HCT116 (cell line): ENCODE measurements at regions not wholly inside any gene's neighbourhood (a gene's known extent, or its start where the extent isn't known, plus 50 kb on each side); places are given as distances from the start of the nearest gene placed in this dataset.

Experiments
- ATAC-seq: fragments of 200-7000 bp; cut with Tn5 transposase; 2 replicates; pipeline ENCODE4 v1.9.1; 2020; ENCODE audit warnings: mild to moderate bottlenecking, moderate library complexity
- BruUV-seq: library from RNA; stranded (reverse); fragments of 400-500 nt; replicated peaks from 2 replicates; lab custom pipeline; 2021; lab: Mats Ljungman, UMichigan
- CTCF ChIA-PET: fragments of 300-600 bp; sonication (Branson Sonifier 250); formaldehyde crosslinking; loops from one replicate; lab custom pipeline; 2021; ENCODE audit warnings: antibody characterized with exemption; lab: Charles Lee
- POLR2A ChIA-PET: fragments of 300-600, 350-600 bp; sonication (Branson Sonifier 250); formaldehyde crosslinking; loops from one replicate; lab custom pipeline; 2021; ENCODE audit warnings: antibody characterized with exemption; lab: Charles Lee
- RAD21 ChIA-PET, 2 experiments: fragments of 300-600 bp; sonication (Branson Sonifier 250); formaldehyde crosslinking; loops; one replicate each; lab custom pipeline; 2023; ENCODE audit warnings: low total read pairs in 2 of 2; ENCODE audit not compliant: uncharacterized antibody in 2 of 2, unreplicated experiment in 2 of 2, low non-redundant PET in 1 of 2; lab: Charles Lee
- DNase-seq: peaks from one replicate; pipeline ENCODE4 v3.0.0-alpha.2; 2010; ENCODE audit warnings: low read depth, low spot score
- H2AFZ ChIP-seq: fragments of 200-600 bp; shearing (Covaris generic), sonication (generic); 2 replicates; pipeline ENCODE4 v1.6.1; 2017; ENCODE audit warnings: low read depth, mixed run types, mixed read lengths, antibody characterized with exemption, low read length; ENCODE audit not compliant: poor library complexity, severe bottlenecking
- H3K27ac ChIP-seq: 2 replicates; pipeline ENCODE4 v1.5.1; 2012; ENCODE audit warnings: low read depth, low read length
- H3K27me3 ChIP-seq: fragments of 200-600 bp; sonication (generic); 2 replicates; pipeline ENCODE4 v1.6.1; 2016; ENCODE audit warnings: mixed run types, low read length, mixed read lengths; ENCODE audit not compliant: insufficient read depth
- H3K36me3 ChIP-seq, 2 experiments: fragments of 200-500 bp in 1 of 2; fragments of 200-600 bp in 1 of 2; sonication (Bioruptor generic) in 1 of 2; sonication (generic) in 1 of 2; 2 replicates each; pipeline versions ENCODE4 v1.5.1 to v1.6.1; 2014 to 2016; ENCODE audit warnings: low read length in 2 of 2, inconsistent platforms in 1 of 2, mixed read lengths in 1 of 2, mixed run types in 1 of 2; ENCODE audit not compliant: insufficient read depth in 2 of 2, control insufficient read depth in 1 of 2
- H3K4me1 ChIP-seq, 2 experiments: fragments of 200-600 bp in 1 of 2; sonication (generic) in 1 of 2; 2 replicates each; pipeline versions ENCODE4 v1.5.1 to v1.6.1; 2012 to 2017; ENCODE audit warnings: low read length in 2 of 2, inconsistent platforms in 1 of 2, mild to moderate bottlenecking in 1 of 2, mixed read lengths in 1 of 2, mixed run types in 1 of 2, moderate library complexity in 1 of 2; ENCODE audit not compliant: insufficient read depth in 2 of 2, control insufficient read depth in 1 of 2
- H3K4me2 ChIP-seq: fragments of 200-600 bp; sonication (generic); 2 replicates; pipeline ENCODE4 v1.6.1; 2017; ENCODE audit warnings: mixed run types, low read length, mixed read lengths
- H3K4me3 ChIP-seq, 2 experiments: fragments of 200-600 bp in 1 of 2; sonication (generic) in 1 of 2; replicated peaks in 1 of 2; 2 replicates each; pipeline ENCODE4 v1.5.1; 2011 to 2016; ENCODE audit warnings: low read length in 2 of 2, control low read depth in 1 of 2, low read depth in 1 of 2, mild to moderate bottlenecking in 1 of 2, mixed read lengths in 1 of 2, mixed run types in 1 of 2
- H3K79me2 ChIP-seq: fragments of 200-600 bp; sonication (generic); 2 replicates; pipeline ENCODE4 v1.6.1; 2017; ENCODE audit warnings: mild to moderate bottlenecking, mixed run types, low read length, moderate library complexity, mixed read lengths; ENCODE audit not compliant: insufficient read depth
- H3K9ac ChIP-seq: fragments of 200-600 bp; sonication (generic); 2 replicates; pipeline ENCODE4 v1.6.1; 2016; ENCODE audit warnings: low read length, mixed read lengths
- H3K9me2 ChIP-seq: fragments of 200-600 bp; sonication (generic), shearing (Covaris generic); 2 replicates; pipeline ENCODE4 v1.6.1; 2017; ENCODE audit warnings: mixed run types, mild to moderate bottlenecking, moderate library complexity; ENCODE audit not compliant: insufficient read depth
- H3K9me3 ChIP-seq, 2 experiments: fragments of 200-500 bp in 1 of 2; fragments of 200-600 bp in 1 of 2; sonication (Bioruptor generic) in 1 of 2; sonication (generic) in 1 of 2; 2 replicates each; pipeline ENCODE4 v1.6.1; 2014 to 2017; ENCODE audit warnings: low read length in 2 of 2, mixed read lengths in 2 of 2, inconsistent platforms in 1 of 2, low read depth in 1 of 2, mild to moderate bottlenecking in 1 of 2, mixed run types in 1 of 2, moderate library complexity in 1 of 2; ENCODE audit not compliant: control insufficient read depth in 1 of 2, insufficient read depth in 1 of 2
- H4K20me1 ChIP-seq: fragments of 200-600 bp; sonication (generic), shearing (Covaris generic); 2 replicates; pipeline ENCODE4 v1.6.1; 2017; ENCODE audit warnings: mixed run types, mild to moderate bottlenecking, moderate library complexity; ENCODE audit not compliant: insufficient read depth
- CBX3 ChIP-seq: IDR thresholded peaks from 2 replicates; pipeline ENCODE4 v1.6.1; 2012; ENCODE audit warnings: low read depth
- CEBPB ChIP-seq: IDR thresholded peaks from 2 replicates; pipeline ENCODE4 v1.6.1; 2012; ENCODE audit warnings: low read depth
- EGR1 ChIP-seq: IDR thresholded peaks from 2 replicates; pipeline ENCODE4 v1.6.1; 2012; ENCODE audit warnings: low read depth
- EZH2phosphoT487 ChIP-seq: fragments of 200-600 bp; IDR thresholded peaks from 2 replicates; pipeline ENCODE4 v1.6.1; 2018; ENCODE audit warnings: antibody characterized with exemption, borderline replicate concordance
- FOSL1 ChIP-seq: IDR thresholded peaks from 2 replicates; pipeline ENCODE4 v1.6.1; 2012; ENCODE audit warnings: low read depth
- SP1 ChIP-seq: IDR thresholded peaks from 2 replicates; pipeline ENCODE4 v1.6.1; 2012; ENCODE audit warnings: low read depth
- intact Hi-C: fragments of 100-400 bp; cut with micrococcal nuclease; formaldehyde crosslinking; loops from 2 replicates; pipeline ENCODE4 v1.10.0; 2022

DNA sequence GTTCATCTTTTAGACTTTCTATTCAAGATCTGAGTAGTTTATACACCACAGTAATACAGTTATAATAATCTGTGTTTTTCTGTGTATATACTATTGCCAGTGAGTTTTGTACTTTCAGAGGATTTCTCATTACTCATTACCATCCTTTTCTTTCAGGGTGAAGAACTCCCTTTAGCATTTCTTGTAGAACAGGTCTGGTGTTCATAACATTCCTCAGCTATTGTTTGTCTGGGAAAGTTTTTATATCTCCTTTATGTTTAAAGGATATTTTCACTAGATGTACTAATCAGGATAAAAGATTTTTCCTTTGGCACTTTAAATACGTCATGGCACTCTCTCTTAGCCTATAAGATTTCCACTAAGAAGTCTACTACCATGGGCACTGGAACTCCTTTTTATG is 705.5 kb downstream of the SLC4A3 start:
- DNase-seq (no peak), ATAC-seq (no peak)
- H3K9me3 ChIP-seq, result peaks cover 0 to 8% of the 10 kb centered on the region in 2 experiments; a peak in 2 of 4 replicates
- H3K4me3 ChIP-seq, result no peak overlapping the region
- intact Hi-C loops, result no loop called here
- no peak overlapping the region for H3K4me2 ChIP-seq
- H3K79me2 ChIP-seq, result no peaks in the 10 kb centered on the region
- H3K27me3 ChIP-seq, result no peaks in the 10 kb centered on the region
- no peaks in the 10 kb centered on the region for H3K9me2 ChIP-seq
- no peak overlapping the region for H3K27ac ChIP-seq
- ChIA-PET RAD21 (no interaction called here), CTCF (no interaction called here), POLR2A (no interaction called here)
- H3K9ac ChIP-seq, result no peak overlapping the region
- no peak for TF ChIP-seq EZH2phosphoT487
- H2AFZ ChIP-seq, result no peak overlapping the region
- no peaks in the 10 kb centered on the region for H4K20me1 ChIP-seq
- no peaks in the 10 kb centered on the region for H3K4me1 ChIP-seq
- no TSS peak for BruUV-seq
- no peaks in the 10 kb centered on the region for H3K36me3 ChIP-seq

DNA sequence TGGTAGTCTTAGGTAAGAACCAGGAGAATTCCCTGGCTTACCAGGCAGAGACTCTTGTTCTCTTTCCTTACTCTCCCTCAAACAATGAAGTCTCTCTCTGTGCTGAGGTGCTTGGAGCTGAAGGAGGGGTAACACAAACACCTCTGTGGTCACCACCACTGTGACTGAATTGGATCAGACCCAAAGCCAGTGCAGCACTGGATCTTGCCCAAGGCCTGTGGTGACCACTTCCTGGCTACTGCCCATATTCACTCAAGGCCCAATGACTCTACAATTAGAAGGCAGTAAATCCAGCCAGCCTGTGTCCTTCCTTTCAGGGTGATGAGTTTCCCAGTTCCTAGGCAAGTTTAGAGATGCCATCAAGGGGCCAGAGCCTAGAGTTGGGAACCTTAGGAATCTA is 706.8 kb downstream of the SLC4A3 start:
- H3K79me2 ChIP-seq, result no peaks in the 10 kb centered on the region
- BruUV-seq, result no TSS peak
- RAD21 ChIA-PET, result no interaction called here
- intact Hi-C loops, result no loop called here
- H3K27ac ChIP-seq, result no peak overlapping the region
- H3K9ac ChIP-seq, result no peak overlapping the region
- H3K36me3 ChIP-seq, result no peaks in the 10 kb centered on the region
- CTCF ChIA-PET, result no interaction called here
- DNase-seq, result no peak
- no peaks in the 10 kb centered on the region for H3K9me2 ChIP-seq
- no peak overlapping the region for H2AFZ ChIP-seq
- no peak overlapping the region for H3K4me2 ChIP-seq
- no peaks in the 10 kb centered on the region for H4K20me1 ChIP-seq
- POLR2A ChIA-PET, result no interaction called here
- H3K9me3 ChIP-seq, result peaks cover 0 to 4% of the 10 kb centered on the region in 2 experiments; a peak in 2 of 4 replicates
- no peak for ATAC-seq
- TF ChIP-seq FOSL1, result no peak
- no peak for TF ChIP-seq CEBPB
- TF ChIP-seq CBX3, result no peak
- TF ChIP-seq SP1, result no peak
- TF ChIP-seq EGR1, result no peak
- no peaks in the 10 kb centered on the region for H3K4me1 ChIP-seq
- no peaks in the 10 kb centered on the region for H3K27me3 ChIP-seq
- H3K4me3 ChIP-seq, result no peak overlapping the region
